Stimulated activated CD8-positive, alpha-beta memory T cell treated with anti-CD3 and anti-CD28 coated beads, Interleukin-15, amount 100 ng/mL, for 4 hours (primary cell): ENCODE measurements at regions not wholly inside any gene's neighbourhood (a gene's known extent, or its start where the extent isn't known, plus 50 kb on each side); places are given as distances from the start of the nearest gene placed in this dataset.
"Not testable (repeated sequence)": the region's sequence is repeated elsewhere in the genome, so short reads cannot be mapped to it uniquely, and the experiment has no call there.

ENCODE experiments used
- DNase-seq, 2 donors: peaks; one replicate each; pipeline ENCODE4 v3.0.0-alpha.2; 2020; ENCODE audit warnings: low read depth in 2 of 2

- DNase-seq = no peak
These were observed 91.5 kb upstream of the MLN start for GRCh38 chr6:33895296-33895695.

DNA sequence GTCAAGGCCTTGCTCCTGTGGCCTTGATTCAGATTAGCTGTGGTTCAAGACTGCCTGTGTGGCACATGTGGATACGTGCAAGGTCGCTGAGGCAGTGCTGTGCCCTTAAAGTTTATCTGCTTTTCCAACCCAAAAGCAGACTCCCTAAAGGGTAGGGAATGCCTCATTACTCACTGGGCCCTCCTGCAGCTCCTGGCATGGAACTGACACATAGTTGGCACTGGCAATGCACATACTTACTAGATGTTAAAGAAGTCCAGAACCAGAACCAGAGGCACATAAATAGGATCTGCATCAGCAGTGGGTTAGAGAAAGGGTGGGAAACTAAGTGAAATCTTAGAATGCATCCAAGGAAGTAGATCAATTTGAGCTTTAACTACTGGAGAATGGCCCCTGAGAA is 90.6 kb upstream of the MLN start:
- DNase-seq = no peak

GRCh38 chr6:33892581-33893346 is 89.0 kb upstream of the MLN start:
- DNase-seq = no peak

DNA sequence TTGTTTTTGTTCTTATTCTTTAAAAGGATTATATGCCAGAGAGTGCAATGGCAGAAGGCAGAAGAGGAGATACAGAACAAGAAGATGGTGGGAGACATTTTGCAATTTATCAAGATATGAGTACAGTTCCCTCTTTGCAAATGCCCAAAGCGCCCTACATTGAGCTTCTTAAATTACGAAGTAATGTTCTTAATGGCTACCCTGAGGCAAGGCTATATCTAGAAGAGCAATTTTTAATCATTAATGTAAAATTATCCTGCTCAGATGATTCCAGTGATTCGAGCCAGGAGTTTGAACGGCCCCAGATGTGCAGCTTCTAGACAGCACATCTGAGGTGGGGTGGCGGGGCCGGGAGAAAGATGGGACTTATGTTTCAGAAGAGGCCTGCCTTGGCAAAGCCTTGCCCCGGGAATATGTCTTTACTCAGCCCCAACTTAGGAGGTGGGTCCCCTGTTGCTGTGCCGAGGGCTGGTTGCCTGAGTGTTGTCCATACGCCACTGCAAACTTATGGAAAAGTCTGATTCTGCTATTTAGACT is 84.9 kb upstream of the MLN start:
- DNase-seq = no peak

DNA sequence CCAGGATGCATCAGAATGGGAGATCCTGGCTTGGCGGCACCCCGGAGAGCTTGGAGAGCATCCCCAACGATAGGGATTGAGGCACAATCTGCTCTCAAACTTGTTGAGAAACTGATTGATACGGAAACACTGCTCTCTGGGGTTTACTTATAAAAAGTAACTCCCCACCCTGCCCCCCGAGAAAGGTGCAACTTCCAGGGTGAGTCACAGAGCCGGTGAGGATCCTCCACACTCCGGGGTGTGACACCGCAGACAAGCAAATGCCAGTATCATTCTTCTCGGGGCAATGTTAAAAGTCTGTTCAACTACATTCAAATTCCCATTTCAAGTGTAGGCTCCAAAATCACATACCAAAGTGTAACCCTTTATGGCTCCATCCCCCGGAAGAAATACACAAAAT is 84.4 kb upstream of the MLN start:
- DNase-seq = no peak

DNA sequence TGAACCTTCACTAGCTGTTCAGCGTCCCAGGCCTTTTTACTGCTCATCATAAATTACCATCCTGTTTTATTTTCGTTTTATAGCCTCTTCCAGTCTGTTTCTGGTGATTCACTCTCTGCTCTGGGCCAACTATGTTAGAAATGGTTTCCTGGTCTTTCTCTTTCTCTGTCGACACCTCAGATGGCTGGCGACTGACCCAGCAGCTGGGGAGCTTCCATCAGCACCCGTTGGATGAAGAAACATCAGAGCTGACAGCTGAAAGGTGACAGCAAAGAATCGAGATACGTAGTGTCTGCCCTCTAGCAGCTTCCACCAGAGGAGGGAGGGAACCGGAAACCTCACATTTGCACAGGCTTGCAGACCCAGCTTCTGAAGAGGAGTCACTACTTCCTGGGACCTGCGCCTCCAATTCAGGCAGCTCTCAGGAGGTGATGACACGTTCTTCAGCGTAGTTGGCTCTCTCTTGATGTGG is 82.9 kb upstream of the MLN start:
- no peak for DNase-seq

DNA sequence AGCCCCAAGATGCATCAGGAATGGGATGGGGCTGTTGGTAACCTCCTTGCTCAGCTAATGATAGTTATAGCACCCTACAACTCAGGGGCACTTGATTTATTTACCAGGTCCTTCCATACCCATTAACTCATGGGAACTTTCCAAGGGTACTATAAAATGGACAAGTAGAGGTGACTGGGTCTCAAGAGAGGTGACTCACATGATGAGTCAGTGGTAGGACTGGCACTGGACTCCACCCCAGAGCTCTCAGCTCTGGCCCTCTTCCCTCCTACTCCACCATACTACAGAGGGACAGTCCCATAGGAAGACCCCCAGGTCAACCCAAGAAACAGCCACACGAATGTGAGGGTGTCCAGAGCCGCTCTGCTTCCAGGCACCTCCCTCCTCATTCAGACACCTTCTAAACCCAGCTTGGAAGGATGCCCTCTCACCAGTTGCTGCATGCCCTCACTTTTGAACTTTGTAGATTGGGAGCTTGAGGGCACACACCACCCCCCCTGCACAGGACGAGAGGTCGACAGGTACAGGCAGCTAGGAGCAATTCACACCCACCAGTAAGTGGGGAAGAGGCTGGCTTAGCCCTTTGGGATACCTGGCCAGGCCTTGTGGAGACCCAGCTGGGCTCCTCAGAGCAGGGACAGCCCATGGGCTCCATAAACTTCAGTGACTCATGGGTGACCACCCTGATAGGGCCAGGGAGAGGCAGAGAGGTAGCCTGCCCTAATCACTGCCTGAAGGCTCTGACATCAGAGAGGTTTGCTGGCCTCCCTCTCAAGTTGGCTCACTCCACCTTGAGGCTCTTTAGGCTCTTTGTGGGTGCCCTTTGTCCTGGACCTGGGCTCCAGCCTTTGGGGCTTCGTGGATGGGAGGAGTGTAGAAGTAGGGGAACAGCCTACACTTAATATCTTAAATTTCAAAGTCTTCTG is 81.6 kb upstream of the MLN start:
- DNase-seq = no peak

DNA sequence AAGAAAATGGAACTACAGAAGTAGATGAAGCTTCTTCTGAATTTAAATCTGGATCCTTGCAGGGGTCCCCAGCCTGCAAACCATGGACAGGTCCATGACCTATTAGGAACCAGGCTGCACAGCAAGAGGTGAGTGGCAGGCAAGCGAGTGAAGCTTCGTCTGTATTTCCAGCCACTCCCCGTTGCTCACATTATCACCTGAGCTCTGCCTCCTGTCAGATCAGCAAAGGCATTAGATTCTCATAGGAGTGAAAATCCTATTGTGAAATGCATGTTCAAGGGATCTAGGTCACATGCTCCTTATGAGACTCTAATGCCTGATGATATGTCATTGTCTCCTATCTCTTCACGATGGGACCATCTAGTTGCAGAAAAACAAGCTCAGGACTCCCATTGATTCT is 79.8 kb upstream of the MLN start:
- not testable (repeated sequence) for DNase-seq

GRCh38 chr6:33882154-33882553 is 78.4 kb upstream of the MLN start:
- no peak for DNase-seq

DNA sequence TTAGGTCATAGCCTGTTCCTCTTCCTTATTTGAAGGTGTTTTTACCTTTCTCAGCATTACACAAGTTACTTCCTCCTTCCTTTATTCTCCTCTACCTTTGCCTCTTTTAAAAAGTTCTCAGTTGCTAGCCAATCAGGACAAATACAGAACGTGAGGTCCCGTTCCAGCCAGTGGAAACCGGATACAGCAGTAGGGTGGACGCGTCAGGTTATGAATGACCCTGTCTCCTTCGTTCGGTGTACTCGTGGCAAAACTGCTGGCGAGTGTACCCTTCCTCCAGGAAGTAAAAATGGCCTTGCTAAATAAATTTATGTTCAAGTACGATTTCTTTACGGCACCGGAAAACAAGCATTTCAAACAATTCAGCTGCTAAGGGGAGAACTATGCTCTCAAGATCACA is 77.0 kb upstream of the MLN start:
- no peak for DNase-seq

DNA sequence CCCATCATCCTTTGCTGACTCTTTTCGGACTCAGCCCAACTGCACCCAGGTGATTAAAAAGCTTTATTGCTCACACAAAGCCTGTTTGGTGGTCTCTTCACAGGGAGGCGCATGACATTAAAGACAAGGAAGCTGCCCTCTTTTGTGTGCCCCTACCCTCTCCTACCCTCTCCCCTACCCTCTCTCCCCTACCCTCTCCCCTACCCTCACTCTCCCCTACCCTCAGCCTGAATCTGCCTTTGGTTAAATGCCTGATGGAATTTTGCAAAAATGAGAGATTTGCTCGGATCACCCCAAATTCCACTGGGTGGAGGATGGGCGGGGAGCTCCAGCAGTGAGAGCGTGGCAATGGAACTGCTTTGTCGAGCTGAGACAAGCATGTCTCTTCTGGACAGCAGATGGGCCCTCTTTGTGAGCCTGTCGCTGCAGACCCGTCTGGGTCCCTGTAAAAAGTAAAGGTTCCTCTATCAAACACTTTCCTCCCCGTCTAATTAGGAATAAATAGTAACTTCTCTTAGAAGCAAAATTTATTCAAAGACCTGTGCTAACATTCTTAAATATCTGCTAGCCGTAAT is 76.4 kb upstream of the MLN start:
- DNase-seq = no peak

GRCh38 chr6:33878562-33878961 is 74.8 kb upstream of the MLN start:
- no peak for DNase-seq

- no peak for DNase-seq
These were observed 74.3 kb upstream of the MLN start for GRCh38 chr6:33877982-33878535.

DNA sequence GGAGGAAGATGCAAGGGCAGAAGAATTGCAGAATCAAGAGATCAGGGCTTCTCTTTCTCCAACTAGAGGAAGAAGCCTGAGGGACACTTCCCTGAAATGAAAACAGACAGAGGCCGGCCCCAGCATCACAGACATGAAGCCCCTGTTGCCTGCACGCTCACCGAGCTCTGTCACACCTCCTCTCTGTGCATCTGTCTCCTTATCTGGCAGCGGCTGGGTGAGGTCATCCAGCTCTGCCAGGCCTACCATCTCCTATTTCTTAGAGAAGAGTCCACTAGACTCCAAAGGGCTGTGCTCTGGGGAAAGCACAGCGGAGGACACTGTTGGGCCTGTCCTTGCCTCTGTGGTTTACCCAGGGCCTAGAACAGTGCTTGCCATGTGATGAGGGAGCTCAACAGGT is 71.9 kb upstream of the MLN start:
- no peak for DNase-seq

- DNase-seq = no peak
These were observed 71.4 kb upstream of the MLN start for GRCh38 chr6:33875141-33875581.

GRCh38 chr6:33874136-33874760 is 70.4 kb upstream of the MLN start:
- DNase-seq = no peak

DNA sequence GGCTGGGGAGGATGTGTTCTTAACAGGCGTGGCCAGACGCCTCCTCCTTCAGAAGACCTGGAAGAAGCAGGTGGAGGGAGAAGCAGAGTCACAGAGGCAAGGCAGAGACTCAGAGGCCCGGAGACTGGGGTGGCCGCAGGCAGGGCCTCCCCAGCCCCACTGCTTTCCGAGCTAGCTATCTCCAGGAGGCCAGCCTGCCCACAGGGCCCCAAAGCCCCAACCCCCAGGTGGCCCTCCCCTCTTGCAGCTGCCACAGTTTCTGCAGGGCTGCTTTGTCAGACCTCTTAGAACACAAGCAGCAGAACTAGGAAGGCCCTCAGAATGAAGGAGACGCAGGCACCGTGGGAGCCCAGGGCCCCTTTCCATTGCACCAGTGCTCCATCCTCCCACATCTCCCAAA is 69.0 kb upstream of the MLN start:
- no peak for DNase-seq

GRCh38 chr6:33869826-33870423 is 66.1 kb upstream of the MLN start:
- DNase-seq = no peak

GRCh38 chr6:33869121-33869520 is 65.3 kb upstream of the MLN start:
- no peak for DNase-seq

DNA sequence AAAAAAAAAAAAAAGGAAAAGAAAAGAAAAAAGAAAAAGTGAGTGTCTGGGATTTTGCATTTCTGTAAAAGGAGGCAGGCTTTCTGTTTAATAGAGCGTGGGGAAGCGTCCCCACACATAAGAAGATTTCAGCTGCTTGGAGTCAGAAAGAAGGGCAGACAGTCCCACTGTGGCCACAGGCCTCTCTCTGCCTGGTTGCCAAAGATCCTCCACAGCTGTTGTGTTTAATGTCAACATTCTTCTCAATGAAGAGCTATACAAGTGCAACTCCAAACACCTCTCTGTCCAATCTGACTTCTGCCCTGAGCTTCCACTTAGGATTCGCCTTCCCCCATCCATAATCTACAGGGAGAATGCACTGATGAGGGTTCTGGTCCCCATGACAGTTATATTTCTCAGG is 64.3 kb upstream of the MLN start:
- DNase-seq = no peak

DNA sequence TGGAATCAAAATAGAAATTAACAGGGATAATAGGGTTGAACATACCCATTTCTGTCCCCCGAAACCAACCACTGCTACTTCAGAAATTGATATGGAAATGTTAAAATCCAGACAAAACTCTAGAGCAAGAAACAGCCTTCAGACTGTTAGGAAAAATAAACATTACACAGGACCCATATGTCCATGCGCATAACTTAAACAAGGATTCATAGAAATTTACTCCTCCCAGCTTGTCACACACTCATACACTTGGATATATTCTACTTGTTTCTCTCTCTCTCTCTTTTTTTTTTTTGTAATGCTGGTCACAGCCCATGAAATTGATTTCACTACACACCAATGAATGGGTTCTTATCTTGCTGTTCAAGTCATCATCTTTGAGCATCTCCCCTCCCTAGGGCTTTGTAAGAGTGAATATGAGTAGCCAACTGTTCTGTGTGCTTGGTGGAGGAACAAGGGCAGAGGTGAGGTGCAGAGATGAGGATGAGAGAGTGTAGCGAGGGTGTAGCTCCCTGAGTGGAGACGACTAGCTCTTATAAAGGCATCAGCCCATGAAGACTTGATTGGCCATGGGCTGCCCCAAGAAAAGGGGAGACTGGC is 61.8 kb upstream of the MLN start:
- no peak for DNase-seq
